Renal cortical epithelial cell (primary cell): ENCODE measurements at regions not wholly inside any gene's neighbourhood (a gene's known extent, or its start where the extent isn't known, plus 50 kb on each side); places are given as distances from the start of the nearest gene placed in this dataset.
"Not testable (repeated sequence)": the region's sequence is repeated elsewhere in the genome, so short reads cannot be mapped to it uniquely, and the experiment has no call there.

Source experiments
- DNase-seq: peaks from one replicate; pipeline ENCODE4 v3.0.0-alpha.2; 2011; ENCODE audit warnings: low read depth

DNA sequence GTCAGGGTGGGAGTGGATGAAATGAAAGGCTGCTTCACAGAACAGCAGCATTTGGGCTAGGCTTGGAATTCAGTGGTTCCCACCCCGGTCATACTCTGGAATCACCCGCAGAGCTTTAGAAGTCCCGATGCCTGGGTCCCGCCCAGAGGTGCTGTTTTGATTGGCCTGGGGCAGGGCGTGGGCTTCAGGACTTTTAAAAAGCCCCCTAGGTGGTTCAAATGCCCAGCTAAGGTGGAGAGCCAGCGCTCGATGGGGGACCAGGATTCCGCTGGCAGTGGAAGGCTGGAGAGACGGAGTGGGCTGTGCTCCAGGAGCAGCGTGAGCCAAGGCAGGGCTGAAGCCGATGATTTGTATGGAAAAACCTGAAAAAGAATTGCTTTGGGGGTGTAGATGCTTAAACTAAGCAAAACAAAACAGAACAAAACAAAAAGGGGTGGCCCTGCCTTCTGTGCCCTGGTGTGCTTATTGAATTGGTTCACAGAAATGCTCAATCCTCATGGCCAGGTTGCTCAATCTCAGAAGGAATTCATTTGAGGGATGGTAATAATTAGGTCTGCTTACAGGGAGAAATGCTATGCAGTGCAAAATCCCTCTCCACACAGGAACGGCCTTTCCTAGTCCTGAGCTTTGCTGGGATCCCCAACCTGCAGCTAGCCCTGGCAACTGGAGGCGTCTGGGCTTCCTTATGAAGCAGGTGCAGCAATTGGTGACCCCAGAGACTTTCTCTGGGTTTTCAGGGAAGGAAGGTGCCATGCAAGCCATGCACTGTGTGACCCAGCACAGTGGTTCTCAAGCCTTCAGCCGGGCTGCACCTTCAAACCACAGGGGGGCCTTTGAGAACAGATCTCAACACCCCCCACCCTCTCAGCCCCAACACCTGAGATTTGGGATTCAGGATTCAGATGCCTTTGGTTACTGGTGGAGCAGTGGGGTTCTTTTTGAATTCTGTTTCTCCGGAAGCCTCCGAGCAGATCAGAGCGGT lies 174.0 kb upstream of the ZNF618 start:
- DNase-seq, result no peak

- DNase-seq, result no peak
These were observed 170.7 kb upstream of the ZNF618 start for GRCh38 chr9:113705306-113705927.

DNA sequence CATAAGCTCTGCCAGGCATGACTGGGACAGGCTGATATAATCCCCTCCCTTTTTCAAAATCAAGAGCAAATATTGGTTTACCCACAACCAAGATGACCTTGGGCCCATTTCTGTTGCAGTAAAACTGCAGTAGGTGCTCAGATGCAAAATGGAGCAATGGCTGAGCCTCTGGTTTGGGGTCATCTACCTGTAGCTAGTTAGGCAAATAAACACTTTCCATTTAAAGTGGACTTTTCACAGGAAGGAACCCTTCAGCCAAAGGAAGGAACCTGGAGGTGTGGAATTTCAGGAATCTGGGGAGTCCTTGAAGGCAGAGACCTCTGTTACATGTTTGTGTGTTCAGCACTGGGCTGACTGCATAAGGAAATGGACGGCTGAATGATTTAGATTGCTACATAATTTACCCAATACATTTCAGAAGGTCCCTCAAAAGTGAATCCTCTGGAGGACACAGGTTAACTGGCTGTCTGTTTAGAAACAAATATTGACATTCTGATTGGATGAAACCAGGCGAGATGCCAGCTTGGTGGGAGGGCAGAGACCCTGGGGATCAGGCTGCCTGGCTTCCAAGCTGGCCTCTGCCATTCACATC lies 170.1 kb upstream of the ZNF618 start:
- peak; percentile 70 for DNase-seq

GRCh38 chr9:113707953-113708695 lies 168.0 kb upstream of the ZNF618 start:
- DNase-seq, result no peak

DNA sequence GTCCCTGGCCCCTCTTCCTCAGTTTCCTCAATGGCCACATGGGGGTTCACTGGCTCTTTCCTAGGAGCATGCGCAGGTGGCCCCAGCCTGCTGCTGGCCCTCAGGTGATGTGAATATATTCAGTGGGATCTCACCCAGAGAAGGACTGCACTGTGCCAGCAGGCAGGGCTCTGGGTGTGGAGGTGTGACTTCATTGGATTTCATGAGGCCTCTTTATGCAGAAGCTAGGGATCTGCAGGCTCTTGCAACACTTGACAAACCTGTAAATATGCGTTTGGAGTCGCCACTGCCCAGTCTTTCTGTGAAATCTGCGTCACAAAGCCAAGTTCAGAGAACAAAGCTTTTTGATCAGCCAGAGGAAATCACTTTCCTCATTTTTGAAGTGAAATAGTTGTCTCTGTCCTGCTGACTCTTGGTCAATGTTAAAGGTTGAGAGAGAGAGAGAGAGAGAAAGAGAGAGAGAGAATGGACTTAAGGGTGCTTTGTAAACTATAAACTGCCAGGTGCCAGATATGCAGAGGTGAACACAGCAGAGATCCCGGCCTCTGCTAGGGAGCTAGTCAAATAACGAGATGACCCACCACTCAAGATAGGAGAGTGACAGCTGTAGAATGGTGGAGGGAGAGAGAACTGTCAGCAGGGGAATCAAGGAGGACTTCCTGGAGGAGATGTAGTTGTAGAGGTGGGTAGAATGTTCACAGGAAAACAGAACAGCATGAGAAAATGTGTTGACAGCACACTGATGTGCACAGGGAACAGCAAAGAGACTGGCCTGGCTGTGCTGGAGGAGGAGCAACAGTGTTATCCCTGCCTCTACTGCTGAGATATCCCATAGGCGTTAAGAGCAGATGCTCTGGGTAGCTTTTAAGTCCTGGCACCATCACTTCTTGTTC lies 167.0 kb upstream of the ZNF618 start:
- peak; percentile 46 for DNase-seq

DNA sequence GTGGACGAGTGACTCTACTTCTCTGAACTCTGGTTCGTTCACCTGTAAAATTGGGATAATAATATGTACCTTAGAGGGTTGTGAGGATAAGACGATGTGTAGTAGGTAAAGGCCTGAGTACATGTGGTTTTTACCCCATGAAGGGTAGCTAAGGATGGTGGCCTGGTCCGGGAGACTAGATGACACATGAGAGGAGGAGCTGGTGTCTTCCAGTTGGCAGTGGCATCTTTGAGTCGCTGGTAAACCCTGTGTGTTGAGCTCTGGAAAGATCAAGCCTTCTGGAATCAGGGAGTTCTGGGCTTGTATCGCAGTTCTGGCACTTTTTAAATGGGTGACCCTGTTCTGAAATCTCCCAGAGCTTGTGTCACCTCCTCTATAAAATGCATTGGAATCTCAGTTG lies 166.4 kb upstream of the ZNF618 start:
- no peak for DNase-seq

DNA sequence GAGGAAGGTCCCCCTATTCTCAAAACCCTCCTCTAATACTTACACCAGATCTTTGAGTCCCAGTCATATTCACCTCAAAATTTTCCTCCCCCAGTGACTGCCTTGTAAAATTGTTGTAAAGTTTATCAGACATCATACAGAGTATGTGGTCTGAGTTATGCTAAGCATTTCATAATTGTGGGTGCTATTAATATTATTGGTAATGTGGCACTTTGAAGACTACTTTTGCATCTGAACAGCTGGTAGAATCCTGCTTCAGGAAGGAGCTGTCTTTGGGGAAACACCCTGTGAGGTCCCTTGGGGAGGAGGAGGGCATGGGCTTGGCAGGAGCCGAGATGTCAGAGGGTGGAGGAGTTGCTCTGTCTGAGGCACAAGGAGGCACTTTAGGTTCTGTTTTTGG lies 164.9 kb upstream of the ZNF618 start:
- DNase-seq, result no peak

DNA sequence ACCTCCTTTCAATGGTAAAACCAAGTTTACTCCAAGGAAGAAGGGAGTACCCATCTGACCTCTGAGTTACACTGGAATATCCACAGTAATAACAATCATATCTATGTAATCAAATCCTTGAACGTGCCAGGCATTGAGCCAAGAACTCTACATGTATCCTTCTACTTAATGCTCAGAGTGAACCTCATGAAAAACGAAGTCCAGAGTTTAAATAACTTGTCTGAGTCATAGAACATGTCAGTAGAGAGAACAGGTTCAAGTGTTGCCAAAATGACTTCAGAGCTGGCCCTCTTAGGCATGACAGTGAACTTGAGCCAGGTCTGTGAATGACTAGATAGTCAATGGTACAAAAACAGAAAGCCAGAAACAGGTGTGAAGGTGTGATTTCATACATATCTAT lies 164.1 kb upstream of the ZNF618 start:
- DNase-seq, result peak; percentile 7

- peak; percentile 34 for DNase-seq
These were observed 161.0 kb upstream of the ZNF618 start for GRCh38 chr9:113715086-113715485.

DNA sequence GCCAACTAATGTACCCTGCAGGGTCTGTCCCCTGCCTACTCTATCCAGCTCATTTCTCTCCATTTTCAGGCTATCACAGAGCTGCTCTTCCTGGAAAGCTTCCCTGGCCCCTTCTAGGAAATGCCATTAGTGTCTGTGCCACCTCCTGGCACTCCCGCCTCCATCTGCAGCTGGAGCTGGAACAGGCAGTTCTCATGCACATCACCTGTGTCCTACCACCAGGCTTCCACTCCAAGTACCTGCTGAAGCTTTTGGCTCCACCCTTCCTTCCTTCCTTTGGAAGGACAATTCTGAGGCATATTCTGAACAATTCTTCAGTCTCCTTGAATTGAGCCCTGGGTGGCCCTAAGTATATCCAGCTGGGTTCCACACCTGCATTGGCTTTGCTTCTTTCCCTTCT lies 156.2 kb upstream of the ZNF618 start:
- no peak for DNase-seq

GRCh38 chr9:113720495-113720894 lies 155.6 kb upstream of the ZNF618 start:
- DNase-seq, result no peak

DNA sequence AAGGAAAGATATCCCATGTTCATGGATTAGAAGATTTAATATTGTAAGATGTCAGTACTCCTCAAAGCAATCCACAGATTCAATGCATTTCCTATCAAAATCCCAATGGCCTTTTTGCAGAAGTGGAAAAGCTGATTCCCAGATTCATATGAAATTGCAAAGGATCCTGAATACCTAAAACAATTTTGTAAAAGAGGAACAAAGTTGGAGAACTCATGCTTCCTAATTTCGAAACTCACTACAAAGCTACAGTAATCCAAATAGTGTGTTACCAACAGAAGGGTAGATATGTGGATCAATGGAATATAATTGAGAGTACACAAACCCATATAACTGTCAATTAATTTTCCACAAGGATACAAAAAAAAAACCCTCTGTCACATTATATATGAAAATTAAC lies 154.3 kb upstream of the ZNF618 start:
- no peak for DNase-seq

- DNase-seq, result no peak
These were observed 151.9 kb upstream of the ZNF618 start for GRCh38 chr9:113724202-113724601.

DNA sequence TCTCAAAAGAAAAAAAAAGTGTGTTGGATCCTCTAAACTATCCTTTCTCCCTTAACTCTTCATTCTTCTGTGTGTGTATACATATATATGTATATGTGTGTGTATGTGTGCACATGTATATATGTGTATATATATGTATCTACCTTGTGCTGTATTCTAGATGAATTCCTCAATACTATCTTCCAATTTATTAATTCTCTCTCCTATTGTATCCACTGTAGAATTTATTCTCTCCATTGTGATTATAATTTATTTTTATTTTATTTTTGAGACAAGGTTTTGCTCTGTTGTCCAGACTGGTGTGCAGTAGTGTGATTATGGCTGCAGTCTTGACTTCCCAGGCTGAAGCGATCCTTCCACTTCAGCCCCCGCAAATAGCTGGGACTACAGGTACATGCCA lies 147.1 kb upstream of the ZNF618 start:
- no peak for DNase-seq

DNA sequence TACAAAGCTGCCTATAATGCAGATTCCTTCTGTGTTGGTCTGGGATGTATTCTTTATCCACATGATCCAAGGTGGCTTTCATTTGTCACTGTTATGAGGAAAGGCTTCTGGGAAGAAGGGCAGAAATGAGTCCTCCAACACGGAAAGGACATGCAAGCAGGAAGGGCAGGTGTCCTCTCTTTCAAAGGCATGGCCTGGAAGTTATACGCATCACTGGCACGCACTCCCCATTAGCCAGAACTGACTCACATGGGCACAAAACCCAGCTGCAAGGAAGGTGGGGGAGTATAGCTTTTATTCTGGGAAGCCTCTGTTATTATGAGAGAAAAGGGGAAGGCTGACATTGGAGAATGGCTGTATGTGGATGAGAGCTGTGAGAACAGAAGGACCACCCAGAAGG lies 141.3 kb upstream of the ZNF618 start:
- DNase-seq, result peak; percentile 21

DNA sequence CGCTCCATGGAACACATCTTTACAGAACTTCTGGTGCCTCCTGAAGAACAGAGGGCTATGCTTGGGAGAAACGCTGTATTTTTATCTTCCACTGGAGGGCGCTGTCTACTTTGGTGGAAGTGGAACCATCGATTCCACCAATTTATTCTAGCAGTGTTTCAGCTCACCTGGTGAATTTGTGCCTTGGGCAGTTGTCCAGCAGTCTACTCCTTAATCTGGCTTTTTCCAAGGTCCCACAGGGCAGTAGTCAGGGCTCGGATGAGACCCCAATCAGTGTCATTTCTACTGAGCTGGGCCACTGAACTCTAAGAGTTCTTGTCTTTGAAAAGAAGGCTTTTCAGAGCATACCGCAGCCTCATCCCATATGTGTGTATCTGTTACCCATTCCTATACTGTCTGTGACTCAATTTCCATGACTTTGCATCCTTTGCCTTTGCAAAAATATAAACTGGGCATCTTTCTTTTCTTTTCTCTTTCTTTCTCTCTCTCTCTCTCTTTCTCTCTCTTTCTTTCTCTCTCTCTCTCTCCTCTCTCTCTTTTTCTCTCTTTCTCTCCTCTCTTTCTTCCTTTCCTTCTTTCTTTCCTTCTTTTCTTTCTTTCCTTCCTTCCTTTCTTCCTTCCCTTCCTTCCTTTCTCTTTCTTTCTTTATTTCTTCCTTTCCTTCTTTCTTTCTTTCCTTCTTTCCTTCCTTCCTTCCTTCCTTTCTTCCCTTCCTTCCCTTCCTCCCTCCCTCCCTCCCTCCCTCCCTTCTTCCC lies 138.4 kb upstream of the ZNF618 start:
- DNase-seq, result peak; percentile 66

- DNase-seq, result no peak
These were observed 137.6 kb upstream of the ZNF618 start for GRCh38 chr9:113738496-113738892.

DNA sequence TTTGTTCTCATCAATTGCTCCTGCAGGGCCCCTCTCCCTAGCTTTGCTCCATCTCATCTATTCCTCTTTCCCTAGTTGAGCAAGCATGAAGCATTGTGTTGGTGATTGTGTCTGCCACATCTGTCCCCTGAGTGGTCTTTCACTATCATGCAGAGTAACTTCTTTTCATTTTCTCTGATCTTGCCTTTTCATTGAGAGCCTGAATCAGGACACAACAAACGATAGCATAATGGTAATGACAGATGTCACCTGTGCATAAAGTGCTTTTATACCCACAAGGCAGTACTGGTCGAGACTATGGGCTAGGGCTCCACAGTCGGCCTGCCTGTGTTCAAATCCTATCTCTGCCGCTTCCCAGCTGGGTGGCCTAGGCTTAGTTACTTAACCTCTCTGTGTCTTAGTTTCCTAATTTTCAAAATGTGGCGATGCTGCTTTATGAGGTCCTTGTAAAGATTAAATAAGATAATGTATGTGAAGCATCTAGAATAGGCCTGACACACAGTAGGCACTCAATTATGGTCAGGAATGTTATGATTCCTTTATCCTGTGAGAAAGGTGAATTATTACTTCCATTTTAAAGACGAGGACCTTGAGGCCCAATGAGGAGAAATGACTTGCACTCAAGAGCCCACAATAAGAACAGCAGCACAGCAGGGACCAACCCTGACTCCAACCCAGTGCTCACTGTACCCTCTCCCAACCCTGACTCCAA lies 137.1 kb upstream of the ZNF618 start:
- DNase-seq, result no peak

DNA sequence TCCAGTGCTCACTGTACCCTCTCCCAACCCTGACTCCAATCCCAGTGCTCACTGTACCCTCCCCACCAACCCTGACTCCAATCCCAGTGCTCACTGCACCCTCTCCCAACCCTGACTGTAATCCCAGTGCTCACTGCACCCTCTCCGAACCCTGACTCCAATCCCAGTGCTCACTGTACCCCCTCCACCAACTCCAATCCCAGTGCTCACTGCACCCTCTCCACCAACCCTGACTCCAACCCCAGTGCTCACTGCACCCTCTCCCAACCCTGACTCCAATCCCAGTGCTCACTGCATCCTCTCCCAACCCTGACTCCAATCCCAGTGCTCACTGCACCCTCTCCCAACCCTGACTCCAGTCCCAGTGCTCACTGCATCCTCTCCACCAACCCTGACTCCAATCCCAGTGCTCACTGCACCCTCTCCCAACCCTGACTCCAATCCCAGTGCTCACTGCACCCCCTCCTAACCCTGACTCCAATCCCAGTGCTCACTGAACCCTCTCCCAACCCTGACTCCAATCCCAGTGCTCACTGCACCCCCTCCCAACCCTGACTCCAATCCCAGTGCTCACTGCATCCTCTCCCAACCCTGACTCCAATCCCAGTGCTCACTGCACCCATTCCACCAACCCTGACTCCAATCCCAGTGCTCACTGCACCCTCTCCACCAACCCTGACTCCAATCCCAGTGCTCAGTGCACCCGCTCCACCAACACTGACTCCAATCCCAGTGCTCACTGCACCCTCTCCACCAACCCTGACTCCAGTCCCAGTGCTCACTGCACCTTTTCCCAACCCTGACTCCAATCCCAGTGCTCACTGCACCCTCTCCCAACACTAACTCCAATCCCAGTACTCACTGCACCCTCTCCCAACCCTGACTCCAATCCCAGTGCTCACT lies 136.3 kb upstream of the ZNF618 start:
- DNase-seq, result not testable (repeated sequence)
